Cardiac muscle cell (in vitro differentiated cells and primary cell): ENCODE measurements at regions not wholly inside any gene's neighbourhood (a gene's known extent, or its start where the extent isn't known, plus 50 kb on each side); places are given as distances from the start of the nearest gene placed in this dataset.
"Not testable (repeated sequence)": the region's sequence is repeated elsewhere in the genome, so short reads cannot be mapped to it uniquely, and the experiment has no call there.

Source experiments
- DNase-seq, 2 donors: peaks; one replicate each; pipeline versions ENCODE4 v3.0.0 to v3.0.0-alpha.2; 2010 to 2017; ENCODE audit warnings: low read depth in 1 of 2, low spot score in 1 of 2
- H3K27ac ChIP-seq: fragments of 200-600 bp; sonication (generic); 2 replicates; pipeline ENCODE4 v1.5.1; 2016
- H3K27me3 ChIP-seq: fragments of 200-600 bp; sonication (generic); 2 replicates; pipeline ENCODE4 v1.6.0; 2016; ENCODE audit warnings: control low read depth
- H3K36me3 ChIP-seq: fragments of 200-600 bp; sonication (generic); 2 replicates; pipeline ENCODE4 v1.5.1; 2016; ENCODE audit warnings: control low read depth
- H3K4me1 ChIP-seq: fragments of 200-600 bp; sonication (generic); 2 replicates; pipeline ENCODE4 v1.8.1; 2017; ENCODE audit warnings: low read depth, mild to moderate bottlenecking, mixed run types
- H3K4me3 ChIP-seq: fragments of 200-600 bp; sonication (generic); 2 replicates; pipeline ENCODE4 v1.5.1; 2016; ENCODE audit warnings: mild to moderate bottlenecking
- H3K9me3 ChIP-seq: fragments of 200-600 bp; sonication (generic); 2 replicates; pipeline ENCODE4 v1.5.1; 2017; ENCODE audit warnings: low read depth, mild to moderate bottlenecking, control low read depth
- CTCF ChIP-seq: IDR thresholded peaks from 2 replicates; pipeline ENCODE4 v1.5.1; 2012; ENCODE audit warnings: low read depth, mild to moderate bottlenecking, low read length

GRCh38 chr5:94102849-94103248 is 361.4 kb upstream of the POU5F2 start:
- Histone ChIP-seq H3K9me3 (no peaks in the 10 kb centered on the region), H3K27me3 (no peaks in the 10 kb centered on the region), H3K36me3 (no peaks in the 10 kb centered on the region), H3K27ac (no peak overlapping the region), H3K4me3 (no peak overlapping the region), H3K4me1 (no peaks in the 10 kb centered on the region)
- DNase-seq, result no peak
- no peak for TF ChIP-seq CTCF

- H3K36me3 ChIP-seq, DNase-seq, H3K9me3 ChIP-seq, H3K4me3 ChIP-seq, H3K4me1 ChIP-seq, H3K27ac ChIP-seq, H3K27me3 ChIP-seq: not testable (repeated sequence)
These were observed 356.0 kb upstream of the POU5F2 start for GRCh38 chr5:94097384-94097783.

- no peak overlapping the region for H3K27ac ChIP-seq
- H3K36me3 ChIP-seq, result no peaks in the 10 kb centered on the region
- H3K4me1 ChIP-seq, result no peaks in the 10 kb centered on the region
- no peak overlapping the region for H3K4me3 ChIP-seq
- no peaks in the 10 kb centered on the region for H3K27me3 ChIP-seq
- no peak for TF ChIP-seq CTCF
- no peak for DNase-seq
- H3K9me3 ChIP-seq, result no peaks in the 10 kb centered on the region
These were observed 353.5 kb upstream of the POU5F2 start for GRCh38 chr5:94094793-94095441.

- no peak for TF ChIP-seq CTCF
- DNase-seq, result no peak
- no peaks in the 10 kb centered on the region for H3K27me3 ChIP-seq
These were observed 351.9 kb upstream of the POU5F2 start for GRCh38 chr5:94093300-94093699.

GRCh38 chr5:94086635-94087034 is 345.2 kb upstream of the POU5F2 start:
- H3K36me3 ChIP-seq, H3K4me3 ChIP-seq, H3K9me3 ChIP-seq, H3K27ac ChIP-seq, H3K4me1 ChIP-seq, H3K27me3 ChIP-seq: not testable (repeated sequence)
- peak; percentile 12 for TF ChIP-seq CTCF
- DNase-seq, result peak in 1 of 2 donors; percentile 16

More at GRCh38 chr5:94093300-94093699, 351.9 kb upstream of the POU5F2 start:
- no peak overlapping the region for H3K4me3 ChIP-seq
- H3K36me3 ChIP-seq, result no peaks in the 10 kb centered on the region
- H3K27ac ChIP-seq, result no peak overlapping the region
- no peaks in the 10 kb centered on the region for H3K4me1 ChIP-seq
- H3K9me3 ChIP-seq, result no peaks in the 10 kb centered on the region

GRCh38 chr5:94086194-94086593 is 344.8 kb upstream of the POU5F2 start:
- H3K9me3 ChIP-seq, result no peaks in the 10 kb centered on the region
- no peaks in the 10 kb centered on the region for H3K27me3 ChIP-seq
- TF ChIP-seq CTCF, result no peak
- H3K27ac ChIP-seq, result no peak overlapping the region
- H3K36me3 ChIP-seq, result no peaks in the 10 kb centered on the region
- DNase-seq, result no peak
- no peak overlapping the region for H3K4me3 ChIP-seq
- H3K4me1 ChIP-seq, result no peaks in the 10 kb centered on the region
